Activated CD4-positive, alpha-beta T cell treated with anti-CD3 and anti-CD28 coated beads, Interleukin-2, amount 50 U/mL, for 1 hour (primary cell): ENCODE measurements at regions not wholly inside any gene's neighbourhood (a gene's known extent, or its start where the extent isn't known, plus 50 kb on each side); places are given as distances from the start of the nearest gene placed in this dataset.

ENCODE experiments used
- DNase-seq: peaks from one replicate; pipeline ENCODE4 v3.0.0-alpha.2; 2020

DNA sequence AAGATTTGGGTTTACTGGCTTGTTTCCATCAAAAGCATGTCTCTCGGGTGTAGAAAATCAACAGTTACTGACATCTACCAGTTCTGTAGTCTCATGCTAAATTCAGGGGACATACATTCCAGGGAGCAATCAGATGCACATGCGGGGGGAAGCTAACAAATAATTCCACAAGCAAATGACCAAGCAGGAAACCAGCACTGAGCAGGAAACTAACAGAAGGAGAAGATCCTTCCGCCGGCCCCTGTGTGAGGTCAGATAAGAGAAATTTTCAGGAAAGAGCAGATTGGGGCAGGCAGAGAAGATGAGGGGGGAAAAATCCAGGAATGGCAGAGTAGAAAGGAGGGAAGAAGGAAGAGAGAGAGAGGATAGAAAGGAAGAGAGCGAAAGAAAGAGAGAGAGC lies 127.6 kb upstream of the TMCC3 start:
- DNase-seq: no peak

DNA sequence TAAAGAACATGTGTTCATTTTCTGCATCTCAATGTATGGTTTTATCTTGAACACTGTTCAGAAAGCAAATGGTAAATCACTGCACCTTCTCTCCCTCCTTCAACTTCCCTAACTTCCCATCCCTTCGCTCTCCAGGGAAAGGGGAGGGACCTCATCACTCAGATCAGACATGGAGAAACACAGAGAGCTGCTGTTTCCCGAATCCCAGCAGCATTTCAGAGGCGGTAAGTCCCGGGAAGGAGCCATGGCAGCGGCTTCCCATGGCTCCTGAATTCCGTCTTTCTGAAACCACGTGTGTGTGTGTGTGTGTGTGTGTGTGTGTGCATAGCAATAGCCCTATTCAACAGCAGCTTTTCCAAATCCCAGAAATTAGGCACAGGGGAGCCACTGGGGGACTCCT lies 125.4 kb upstream of the TMCC3 start:
- DNase-seq: no peak

DNA sequence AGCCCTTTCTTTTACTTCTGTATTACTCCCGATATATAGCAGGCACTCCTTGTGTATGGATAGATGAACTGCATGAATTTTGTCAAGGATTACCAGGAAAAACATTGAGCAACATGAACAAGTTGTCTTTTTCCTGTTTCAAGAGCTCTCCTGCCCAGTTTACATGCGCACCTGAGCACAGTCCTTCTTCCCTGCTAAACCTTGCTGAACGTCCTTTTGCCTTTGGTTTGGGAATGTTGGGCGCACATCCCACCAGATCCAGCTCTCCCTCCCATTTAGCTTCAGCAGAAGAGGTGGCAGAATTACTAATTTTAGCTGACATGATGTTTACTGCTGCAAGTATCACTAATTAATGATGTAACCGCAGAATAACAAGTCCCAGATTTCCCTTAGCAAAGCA lies 121.4 kb upstream of the TMCC3 start:
- no peak for DNase-seq

DNA sequence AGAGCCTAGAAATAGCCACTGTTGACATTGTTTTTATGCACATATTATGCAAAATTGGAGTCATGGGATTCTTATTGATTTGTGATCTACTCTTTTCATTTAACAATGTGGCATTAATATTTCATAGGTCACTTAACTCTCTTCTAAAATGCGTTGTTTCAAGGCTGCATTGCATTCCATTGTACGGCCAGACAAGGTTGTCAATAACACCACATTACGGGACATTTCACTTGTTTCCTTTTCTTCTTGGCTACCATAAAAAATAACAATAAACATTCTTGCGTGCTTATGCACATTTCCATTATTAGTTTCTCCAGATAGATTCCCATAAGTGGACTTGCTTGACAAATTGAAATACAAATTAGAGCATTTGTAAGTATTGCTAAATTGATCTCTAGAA lies 120.8 kb upstream of the TMCC3 start:
- no peak for DNase-seq

DNA sequence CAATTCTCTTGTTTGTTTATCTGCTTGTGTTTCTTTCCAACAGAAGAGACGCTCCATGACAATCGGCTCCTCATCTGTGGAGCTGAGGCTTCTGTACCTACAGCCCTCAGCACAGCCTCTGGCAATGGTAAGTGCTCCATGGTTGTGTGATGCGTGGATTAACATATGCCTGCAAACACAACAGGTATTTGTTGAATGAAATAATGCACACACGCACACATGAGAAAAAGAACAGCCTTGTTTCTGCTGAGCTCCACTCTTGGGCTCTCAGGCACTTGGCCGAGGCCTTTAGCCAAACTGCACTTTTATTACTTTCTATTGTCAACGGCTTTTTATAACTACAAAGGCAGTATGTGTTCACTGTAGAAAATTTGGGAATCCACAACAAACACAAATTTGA lies 120.4 kb upstream of the TMCC3 start:
- no peak for DNase-seq

DNA sequence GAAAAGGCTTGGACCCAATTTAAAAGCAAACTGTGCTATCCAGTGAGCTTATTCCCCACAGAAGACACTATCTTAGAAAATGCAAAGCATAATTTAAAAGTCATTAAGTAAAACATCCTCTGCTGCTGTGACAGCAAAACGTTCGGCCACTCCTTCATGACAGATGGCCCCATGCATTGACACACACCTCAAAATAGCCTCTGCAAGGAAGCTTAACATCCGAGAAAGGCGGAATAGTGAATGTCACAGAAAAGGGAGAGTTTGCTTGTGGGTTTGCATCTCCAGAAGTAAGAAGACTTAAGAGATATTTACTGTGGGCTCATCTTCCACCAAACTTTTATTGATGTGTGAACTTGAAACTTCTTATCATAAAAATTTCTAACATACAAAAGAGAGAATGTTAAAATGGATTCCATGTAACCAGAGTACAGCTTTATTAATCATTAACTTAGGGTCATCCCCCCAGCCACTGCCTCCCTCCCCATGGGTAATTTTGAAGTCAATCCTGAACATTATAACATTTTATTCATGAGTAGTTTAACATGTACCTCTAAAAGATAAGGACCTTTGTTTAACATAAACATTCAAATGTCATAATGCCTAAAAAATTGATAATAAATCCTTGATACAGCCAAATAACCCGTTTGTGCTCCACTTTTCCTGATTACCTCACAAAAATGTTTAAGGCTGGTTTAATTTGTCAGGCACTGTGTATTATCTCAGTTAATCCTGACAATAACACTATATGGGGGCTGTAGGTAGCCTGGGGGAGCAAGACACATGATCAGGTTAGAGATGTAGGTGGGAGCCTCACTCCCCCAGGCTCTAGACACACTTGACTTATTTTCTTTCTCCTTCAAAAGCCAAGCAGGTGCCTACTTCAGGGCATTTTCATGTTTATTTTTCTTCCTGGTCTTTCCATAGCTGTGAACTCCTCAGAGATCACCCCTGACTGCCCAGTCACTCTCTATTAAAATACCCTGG lies 119.7 kb upstream of the TMCC3 start:
- no peak for DNase-seq

DNA sequence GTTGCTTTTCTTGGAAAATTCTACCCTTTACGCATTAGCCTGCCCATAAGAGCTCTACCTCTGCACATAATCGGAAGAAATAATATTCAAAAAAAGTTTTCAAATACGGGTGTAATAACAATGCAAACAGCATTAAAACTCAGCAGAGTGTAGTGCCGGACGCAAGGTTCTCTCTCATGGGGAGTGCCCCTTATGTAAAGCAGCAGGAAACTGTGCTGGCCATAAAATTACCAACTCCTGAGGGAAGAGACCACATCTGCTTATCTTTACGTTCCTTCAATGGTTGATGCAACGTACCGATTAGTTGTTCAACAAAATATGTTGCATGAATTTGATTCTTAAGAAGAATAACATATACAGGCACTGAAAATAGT lies 118.7 kb upstream of the TMCC3 start:
- no peak for DNase-seq

DNA sequence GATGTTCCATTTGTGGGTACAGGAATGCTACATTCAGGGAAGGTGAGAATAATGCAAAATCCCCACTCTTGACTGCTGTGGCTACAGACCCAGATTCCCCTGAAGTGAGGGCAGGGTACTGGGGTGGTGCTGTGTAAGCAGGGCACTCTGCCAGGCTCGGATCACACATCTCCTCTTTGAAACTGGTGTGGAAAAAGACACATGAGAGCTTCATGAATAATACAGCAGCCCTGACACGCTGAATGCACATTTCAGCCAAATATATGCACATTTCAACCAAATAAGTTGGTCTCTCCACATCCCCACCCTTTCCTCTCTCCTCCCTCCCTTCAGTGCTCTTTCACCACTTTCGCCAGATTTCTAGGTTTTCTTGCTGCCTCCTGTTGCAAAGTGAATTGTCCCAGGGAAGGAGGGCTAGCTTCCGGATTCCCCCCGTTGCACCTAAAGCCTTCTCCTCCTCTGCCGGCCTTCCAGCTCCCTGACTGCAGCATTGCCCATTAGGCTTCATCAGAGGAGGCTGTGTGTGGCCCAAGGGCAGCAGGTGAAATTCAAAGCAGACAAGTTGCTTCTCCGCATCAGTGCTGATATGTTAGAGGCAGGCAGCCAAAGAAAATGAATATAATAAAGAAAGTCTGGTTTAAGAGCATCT lies 118.2 kb upstream of the TMCC3 start:
- DNase-seq: no peak

DNA sequence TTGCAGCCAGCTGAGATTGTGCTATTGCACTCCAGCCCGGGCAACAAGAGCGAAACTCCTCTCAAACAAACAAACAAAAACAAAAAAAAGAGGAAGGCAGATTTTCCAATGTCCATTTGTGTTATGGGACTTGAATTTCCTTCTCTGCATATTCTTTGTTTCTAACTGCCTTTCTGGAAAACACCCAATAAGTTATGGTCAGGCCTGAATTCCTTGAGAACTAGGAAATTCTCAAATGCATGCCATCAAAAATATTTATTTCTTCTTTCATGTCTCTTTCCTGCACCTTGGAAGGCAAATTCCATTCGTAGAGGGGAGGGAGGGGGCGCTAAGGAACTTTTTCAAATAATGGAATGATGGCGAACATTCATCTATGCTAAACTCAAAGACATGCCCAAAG lies 117.6 kb upstream of the TMCC3 start:
- no peak for DNase-seq

DNA sequence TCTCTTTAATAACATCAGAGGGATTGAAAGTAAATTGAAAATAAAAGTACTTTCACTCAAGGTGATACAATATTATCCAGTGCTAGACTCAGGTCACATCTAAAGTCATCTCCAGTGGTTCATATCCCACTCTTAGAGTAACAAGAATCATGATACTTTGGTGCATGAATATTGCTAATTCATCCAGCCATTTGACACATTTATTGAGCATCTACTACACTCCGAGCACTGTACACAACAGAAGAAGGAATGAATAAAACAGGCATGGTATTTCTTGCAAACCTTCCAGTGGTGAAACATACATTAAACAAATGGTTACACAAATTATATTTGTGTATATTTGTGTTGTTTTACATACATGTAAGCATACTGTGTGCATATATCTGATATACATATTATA lies 116.0 kb upstream of the TMCC3 start:
- DNase-seq: no peak

DNA sequence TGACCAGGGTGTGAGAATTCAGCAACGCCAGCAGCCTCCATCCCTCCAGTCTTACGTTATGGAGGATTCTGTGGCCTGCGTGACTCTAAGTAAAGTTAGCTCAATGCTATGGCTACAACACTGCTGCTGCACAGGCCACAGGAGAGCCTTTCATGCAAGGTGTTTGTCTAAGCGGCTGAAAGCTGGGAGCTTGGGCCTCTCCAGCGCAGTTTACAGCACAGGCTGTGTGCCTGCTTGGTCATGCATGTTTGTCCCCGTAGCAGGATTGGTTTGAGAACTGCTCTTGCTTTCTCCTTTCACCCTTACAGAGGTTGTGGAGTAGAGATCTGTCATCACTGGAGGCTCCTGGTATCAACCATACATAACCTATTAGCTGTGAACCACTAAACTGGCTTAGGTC lies 113.1 kb upstream of the TMCC3 start:
- no peak for DNase-seq

DNA sequence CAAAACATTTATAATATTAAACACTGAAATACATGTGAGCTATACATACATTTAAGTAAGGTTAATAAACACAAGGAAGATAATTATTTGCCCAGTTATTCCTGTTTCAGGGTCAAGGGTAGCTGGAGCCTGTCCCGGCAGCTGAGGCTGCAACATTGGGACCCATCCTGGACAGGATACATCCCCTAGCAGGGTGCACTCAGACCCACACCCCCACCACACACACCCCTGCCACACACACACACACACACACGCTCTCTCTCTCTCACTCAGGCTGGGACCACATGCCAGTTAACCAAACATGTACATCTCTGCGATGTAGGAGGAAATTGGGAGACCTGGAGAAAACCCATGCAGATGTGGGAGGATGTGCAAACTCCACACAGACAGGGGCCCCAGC lies 112.6 kb upstream of the TMCC3 start:
- DNase-seq: no peak

DNA sequence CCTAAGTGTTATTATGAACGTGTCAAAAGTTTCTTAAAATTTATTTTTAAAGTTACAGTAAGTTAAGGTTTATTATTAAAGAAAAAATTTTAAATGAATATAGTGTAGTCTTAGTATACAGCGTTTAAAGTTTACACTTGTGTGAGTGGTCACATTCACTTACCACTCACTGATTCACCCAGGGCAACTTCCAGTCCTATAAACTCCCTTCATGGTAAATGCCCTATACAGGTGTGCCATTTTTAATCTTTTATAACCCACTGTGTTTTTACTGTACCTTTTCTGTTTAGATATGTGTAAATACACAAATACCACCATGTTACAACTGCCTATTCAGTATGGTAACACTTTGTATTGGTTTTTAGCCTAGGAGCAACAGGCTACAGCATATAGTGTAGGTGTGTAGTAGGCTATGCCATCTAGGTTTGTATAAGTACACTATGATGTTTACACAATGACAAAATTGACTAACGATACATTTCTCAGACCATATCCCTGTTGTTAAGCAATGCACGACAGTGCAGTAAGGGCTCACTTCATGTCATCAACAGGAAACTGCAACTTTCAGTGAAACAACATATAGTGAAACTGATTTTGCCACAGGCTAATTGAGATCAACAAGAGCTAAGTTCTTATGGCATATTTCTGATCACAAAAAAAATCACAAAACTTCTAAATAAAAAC lies 112.0 kb upstream of the TMCC3 start:
- no peak for DNase-seq

DNA sequence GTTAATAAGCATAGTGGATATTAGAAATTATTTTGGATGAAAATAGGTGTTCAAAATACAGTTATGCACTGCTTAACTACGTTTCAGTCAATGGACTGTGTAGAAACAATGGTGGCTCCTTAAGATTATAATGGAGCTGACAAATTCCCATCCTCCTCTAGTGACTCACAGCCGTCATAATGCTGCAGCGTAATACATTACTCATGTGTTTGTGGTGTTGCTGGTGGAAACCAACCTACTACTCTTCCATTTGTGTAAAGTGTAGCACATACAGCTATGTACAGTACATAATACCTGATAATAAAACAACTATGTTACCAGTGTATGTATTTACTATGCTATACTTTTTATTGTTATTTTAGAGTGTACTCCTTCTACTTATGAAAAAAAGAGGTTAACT lies 111.2 kb upstream of the TMCC3 start:
- DNase-seq: no peak

DNA sequence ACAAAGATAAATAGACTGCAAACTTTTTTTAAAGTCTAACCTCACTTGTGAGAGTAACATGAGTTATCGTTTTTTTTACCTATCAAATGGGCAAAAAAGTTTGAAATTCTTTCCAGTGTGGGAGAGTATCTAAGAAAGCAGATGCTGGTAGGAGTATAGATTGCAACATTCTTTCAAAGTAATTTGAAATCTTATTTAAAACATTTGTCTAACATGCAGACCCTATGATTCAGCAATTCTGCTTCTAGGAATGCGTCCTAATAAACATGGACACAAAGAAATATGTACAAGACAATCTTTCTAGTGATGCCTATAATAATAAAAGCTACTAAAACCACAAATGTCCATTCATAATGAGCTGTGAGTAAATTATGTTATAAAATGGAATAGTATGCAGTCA lies 110.4 kb upstream of the TMCC3 start:
- no peak for DNase-seq

DNA sequence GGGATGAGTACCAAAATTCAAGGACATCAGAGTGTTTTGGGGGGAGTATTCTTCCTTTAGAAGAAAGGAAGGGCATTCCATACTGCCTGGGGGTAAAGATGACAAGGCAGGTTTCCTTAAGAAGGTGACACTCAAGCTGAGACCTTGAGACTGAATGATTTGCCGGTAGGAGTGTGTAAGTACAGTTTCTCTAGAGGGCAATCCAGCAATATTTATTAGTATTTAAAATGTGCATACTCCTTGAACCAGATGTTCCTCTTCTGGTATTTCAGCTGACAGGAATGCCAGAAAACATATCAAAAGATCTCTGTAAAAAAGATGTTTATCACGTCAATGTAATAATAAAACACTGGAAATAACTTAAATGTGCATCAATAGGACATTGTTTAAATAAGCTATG lies 106.4 kb upstream of the TMCC3 start:
- DNase-seq: no peak

DNA sequence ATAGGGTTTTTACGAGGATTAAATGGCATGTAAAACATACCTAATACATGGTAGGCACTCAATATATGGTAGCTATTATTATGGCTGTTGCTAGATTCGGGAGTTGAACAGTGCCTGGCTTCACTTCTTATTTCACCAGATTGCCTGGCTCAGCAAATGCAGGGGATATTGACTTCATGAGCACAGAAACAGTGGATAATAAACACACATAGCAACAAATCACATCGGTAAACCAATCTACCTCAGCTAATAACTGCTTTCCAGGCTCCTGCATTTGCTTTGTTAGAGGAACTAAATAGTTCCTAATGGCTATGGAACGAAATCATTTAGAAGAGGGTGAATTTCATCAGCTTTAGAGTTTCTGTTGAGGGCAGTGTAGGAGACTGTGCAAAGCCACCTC lies 105.2 kb upstream of the TMCC3 start:
- no peak for DNase-seq

DNA sequence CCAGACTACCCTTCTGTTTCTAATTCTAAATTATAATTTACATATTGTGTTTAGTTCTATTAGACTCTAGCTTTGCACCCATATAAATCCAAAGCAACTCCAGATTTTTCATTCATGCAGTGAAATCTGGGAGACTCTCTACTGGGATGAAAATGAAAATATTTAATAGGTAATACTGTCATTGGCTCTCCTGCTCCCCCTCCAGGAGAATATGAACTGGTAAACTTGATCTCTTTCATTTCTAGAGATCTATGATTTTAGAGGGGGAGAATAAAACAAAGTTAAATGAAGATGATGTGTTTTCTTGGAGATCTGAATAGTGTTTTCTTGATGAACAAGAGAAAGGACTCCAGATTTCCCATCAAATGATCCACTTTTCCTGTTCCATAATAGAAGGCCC lies 104.3 kb upstream of the TMCC3 start:
- no peak for DNase-seq

DNA sequence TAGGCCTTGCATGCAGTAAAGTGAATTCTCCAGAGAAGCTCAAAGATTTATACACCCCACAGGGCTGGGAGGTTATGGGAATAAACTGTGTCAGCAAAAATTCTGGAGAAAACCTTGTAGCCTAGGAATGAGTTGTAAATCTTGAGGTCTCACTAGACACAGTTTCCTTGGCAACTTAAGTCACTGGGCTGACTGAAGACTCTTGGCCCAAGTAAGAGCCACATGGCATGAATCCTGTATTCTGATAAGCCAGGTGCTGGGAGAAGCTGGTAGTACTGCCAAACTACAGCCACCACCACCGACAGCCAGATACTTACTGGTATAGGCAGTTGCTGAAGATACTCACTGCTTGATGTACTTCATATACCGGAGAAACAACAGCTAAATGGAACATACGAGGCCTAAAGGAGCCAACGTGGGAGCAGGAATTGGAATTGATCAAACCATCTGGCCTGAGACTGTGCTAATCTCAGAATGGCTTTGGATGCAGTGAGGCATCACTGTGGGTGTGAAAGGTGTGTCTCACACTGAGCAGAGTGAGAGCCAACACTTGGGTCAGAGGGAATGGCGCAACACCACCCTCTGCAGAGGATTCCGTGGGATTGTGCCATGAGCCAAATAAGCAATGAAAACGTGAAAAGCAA lies 102.8 kb upstream of the TMCC3 start:
- DNase-seq: no peak

DNA sequence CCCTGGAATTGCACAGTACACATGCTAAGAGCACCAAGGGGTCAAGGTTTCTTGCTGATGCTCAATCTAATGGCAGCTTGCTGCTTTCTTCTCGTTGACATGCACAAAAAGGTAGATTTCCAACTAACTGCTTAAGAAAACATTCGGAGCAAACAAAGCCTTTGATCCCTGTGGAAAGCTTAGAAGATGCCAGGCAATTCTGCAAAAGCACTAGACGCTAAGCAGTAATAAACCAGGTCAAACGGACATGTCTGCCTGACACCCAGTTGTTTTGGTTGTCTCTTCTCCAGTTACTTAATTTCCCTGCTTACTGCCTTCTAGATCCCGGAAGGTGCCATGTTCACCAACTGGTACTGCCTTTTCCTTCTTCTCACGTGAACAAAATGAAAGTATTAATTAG lies 100.5 kb upstream of the TMCC3 start:
- DNase-seq: no peak

DNA sequence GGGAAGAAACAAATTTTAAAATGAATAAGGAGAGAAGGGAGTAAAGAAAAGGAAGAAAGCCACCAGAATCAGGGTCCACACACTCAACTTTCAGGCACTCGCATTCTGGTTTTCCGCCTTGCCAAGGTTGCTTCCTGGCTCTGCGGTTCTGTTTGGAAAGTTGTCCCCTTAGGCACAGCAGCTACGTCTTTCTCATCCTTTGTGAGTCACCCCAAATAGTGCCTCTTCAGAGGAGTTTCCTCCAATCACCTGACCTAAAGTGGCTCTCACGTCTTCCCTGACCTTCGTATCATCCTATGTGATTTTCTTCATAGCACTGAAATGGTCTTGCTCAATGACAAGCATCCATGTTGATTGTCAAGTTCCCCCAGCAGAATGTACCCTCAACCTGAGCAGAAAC lies 99.5 kb upstream of the TMCC3 start:
- DNase-seq: no peak

DNA sequence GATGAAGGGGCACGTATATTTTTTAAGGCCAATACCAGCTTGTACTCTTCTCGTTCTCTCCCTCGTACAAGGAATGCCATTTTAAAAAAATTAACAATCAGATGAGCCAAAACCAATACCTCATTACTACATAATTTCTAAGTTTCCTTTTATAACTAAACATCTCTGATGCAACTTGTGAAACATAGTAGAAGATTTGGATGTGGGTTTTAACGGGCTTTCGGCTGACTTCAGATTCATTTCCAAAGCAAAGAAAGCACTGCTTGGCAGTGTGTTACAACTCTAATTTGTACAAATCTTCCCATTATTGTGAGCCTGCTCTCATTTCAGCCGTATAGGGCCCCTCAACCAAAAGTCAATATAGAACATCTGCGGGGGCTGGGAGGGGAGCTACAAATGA lies 99.1 kb upstream of the TMCC3 start:
- no peak for DNase-seq

DNA sequence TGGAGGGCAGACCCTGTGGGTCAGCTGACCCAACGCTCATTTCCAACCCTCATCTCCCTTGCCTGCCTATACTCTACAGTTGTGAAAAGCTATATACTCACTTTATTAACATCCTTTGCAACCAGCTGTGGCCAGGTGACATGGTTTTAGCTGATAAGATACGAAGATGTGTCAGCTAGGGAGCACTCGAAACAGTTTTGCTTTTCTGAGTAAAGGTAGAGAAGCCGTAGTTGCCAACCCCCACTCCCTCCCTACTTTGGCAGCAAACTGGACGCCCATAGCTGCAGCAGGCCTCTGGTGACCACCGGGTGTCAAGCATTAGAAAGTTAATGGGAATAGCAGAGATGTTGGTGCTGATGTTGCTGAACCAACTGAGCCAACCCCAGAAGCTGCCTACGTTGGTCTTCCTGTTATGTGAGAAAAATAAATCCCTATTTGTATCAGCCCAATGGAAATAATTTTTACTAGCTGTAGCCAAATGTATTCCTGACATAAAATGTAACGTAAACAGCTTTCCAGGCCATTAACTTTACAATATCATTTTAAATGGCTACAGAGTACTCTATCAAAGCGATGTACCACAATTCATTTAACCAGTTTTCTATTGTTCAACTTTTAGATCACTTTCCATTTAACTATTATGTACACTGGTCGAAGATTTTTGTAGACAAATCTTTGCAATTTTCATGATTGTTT lies 98.5 kb upstream of the TMCC3 start:
- DNase-seq: no peak
